ENCODE measurements at regions not wholly inside any gene's neighbourhood (a gene's known extent, or its start where the extent isn't known, plus 50 kb on each side); places are given as distances from the start of the nearest gene placed in this dataset.

- 8% methylated on average over 3 of the region's 3 CpGs for WGBS (ENCODE audit: insufficient coverage, low coverage, missing lambda C conversion rate)
- no peaks in the 10 kb centered on the region for H3K9me1 ChIP-seq (ENCODE audit: control insufficient read depth, insufficient read depth, low read length)
- FAIRE-seq (no peak), DNase-seq (ENCODE audit: extremely low read depth in 1 of 4, low spot score in 3 of 4) (no peak), ATAC-seq (no peak)
- no peak overlapping the region for H3K4me3 ChIP-seq
- no peak overlapping the region for H3K4me2 ChIP-seq (ENCODE audit: insufficient read depth, low read length)
- POLR2A ChIA-PET: interaction anchor here (1.0 kb wide), 1 partner anchor 11 kb away, joined by 3 read pairs; no protein-coding TSS in a partner anchor
- intact Hi-C loops (cut with micrococcal nuclease) (no loop called here), in situ Hi-C loops (cut with MboI) (no loop called here)
- H3K9ac ChIP-seq (ENCODE audit: insufficient read depth in 1 of 2, low read depth in 2 of 2, low read length in 2 of 2): no peak overlapping the region
- CTCF ChIA-PET (ENCODE audit: low intra/inter-chr PET ratio): no interaction called here
- BruUV-seq (replicated peaks): no TSS peak
- no peaks in the 10 kb centered on the region for H3K4me1 ChIP-seq (replicated peaks in 1 of 2; ENCODE audit: control insufficient read depth in 2 of 2, insufficient read depth in 2 of 2, low read length in 2 of 2)
- H3K79me2 ChIP-seq (ENCODE audit: control insufficient read depth, insufficient read depth, low read length): no peaks in the 10 kb centered on the region
- H3K9me3 ChIP-seq (replicated peaks; ENCODE audit: control insufficient read depth, insufficient read depth, low read depth, low read length): no peaks in the 10 kb centered on the region
- H2AFZ ChIP-seq (ENCODE audit: low read depth, low read length): no peak overlapping the region
- no peak overlapping the region for H3K27ac ChIP-seq (ENCODE audit: extremely low read depth, low read depth, low read length)
- H4K20me1 ChIP-seq (replicated peaks; ENCODE audit: control insufficient read depth, insufficient read depth, low read length): no peaks in the 10 kb centered on the region
- no peaks in the 10 kb centered on the region for H3K36me3 ChIP-seq (ENCODE audit: control insufficient read depth, insufficient read depth, low read length)
- H3K27me3 ChIP-seq (ENCODE audit: control insufficient read depth in 2 of 2, insufficient read depth in 2 of 2, low read length in 2 of 2): peaks cover 3 to 21% of the 10 kb centered on the region in 2 experiments; a peak in 2 of 5 replicates
- no peak for TF ChIP-seq NR2C1 (IDR thresholded peaks at IDR 0.05)
- TF ChIP-seq NR2C1 (tag; IDR thresholded peaks at IDR 0.05): no peak
- TF ChIP-seq ZNF431 (CRISPR knock-in tag; IDR thresholded peaks at IDR 0.05): no peak
- TF ChIP-seq NR0B1 (IDR thresholded peaks at IDR 0.05; ENCODE audit: partially characterized antibody): no peak
- TF ChIP-seq HMG20B (CRISPR knock-in tag; IDR thresholded peaks at IDR 0.05): no peak
- no peak for TF ChIP-seq SNRNP70 (optimal IDR thresholded peaks at IDR 0.05; ENCODE audit: low read depth, low read length)
- no peak for TF ChIP-seq MCM7 (IDR thresholded peaks at IDR 0.05)
- no peak for TF ChIP-seq RFX5 (IDR thresholded peaks at IDR 0.05; ENCODE audit: low read depth, low read length)
- no peak for TF ChIP-seq SOX6 (IDR thresholded peaks at IDR 0.05)
- no peak for TF ChIP-seq ZSCAN32 (CRISPR knock-in tag; IDR thresholded peaks at IDR 0.05)
- no peak for TF ChIP-seq DDX20 (tag; IDR thresholded peaks at IDR 0.05; ENCODE audit: low read depth)
- no peak for TF ChIP-seq THAP12 (CRISPR knock-in tag; IDR thresholded peaks at IDR 0.05)
- TF ChIP-seq REST (IDR thresholded peaks at IDR 0.05; ENCODE audit: borderline replicate concordance): no peak
- TF ChIP-seq REST (CRISPR knock-in tag; IDR thresholded peaks at IDR 0.05; ENCODE audit: low read depth): no peak
These were observed 127.9 kb downstream of the COPRS start for GRCh38 chr17:31731118-31731517.
